Myocyte (in vitro differentiated cells): ENCODE measurements at regions not wholly inside any gene's neighbourhood (a gene's known extent, or its start where the extent isn't known, plus 50 kb on each side); places are given as distances from the start of the nearest gene placed in this dataset.

ENCODE experiments used
- DNase-seq: peaks from one replicate; pipeline ENCODE4 v3.0.0-alpha.2; 2012; ENCODE audit warnings: low read depth

DNA sequence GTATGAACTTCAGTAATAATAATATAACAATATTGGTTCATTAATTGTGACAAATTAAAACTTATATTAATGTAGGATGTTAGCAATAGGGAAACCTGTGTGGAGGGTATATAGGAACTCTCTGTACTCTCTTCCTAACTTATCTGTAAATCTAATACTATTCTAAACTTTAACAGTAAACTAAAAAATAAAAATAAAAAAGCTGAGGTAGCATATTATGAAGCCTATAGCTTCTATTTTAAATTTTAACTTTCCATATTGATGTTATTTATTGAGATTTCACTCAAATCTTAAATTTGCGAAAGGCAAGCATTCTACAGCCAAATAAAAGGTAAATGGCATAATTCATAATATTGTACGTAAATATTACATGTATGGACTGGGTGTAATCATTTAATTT, 326.4 kb downstream of the MEI4 start:
- no peak for DNase-seq

DNA sequence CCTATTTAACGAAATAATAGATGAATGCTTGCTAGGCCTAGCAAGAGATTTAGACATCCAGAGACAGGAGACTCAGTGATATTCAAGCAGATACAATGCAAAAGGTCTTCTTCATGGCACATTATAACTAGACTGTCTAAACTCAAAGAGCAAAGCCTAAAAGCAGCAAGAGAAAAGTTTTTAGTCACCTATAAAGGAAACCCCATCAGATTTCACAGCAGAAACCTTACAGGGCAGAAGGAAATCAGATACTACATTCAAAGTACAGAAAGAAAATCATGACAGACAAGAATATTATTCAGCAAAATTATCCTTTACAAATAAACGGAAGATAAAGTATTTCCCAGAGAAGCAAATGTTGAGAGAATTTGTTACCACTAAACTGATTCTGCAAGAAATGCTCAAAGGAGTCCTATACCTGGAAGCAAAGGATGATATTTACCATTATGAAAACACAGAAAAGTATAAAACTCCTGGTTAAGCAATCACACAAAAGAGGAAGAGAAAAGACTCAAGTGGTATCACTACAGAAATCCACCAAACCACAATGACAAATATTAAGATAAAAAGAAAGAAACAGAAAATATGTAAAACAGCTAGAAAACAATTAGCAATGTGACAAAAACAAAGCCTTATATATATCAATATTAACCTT, 333.7 kb downstream of the MEI4 start:
- DNase-seq = no peak

DNA sequence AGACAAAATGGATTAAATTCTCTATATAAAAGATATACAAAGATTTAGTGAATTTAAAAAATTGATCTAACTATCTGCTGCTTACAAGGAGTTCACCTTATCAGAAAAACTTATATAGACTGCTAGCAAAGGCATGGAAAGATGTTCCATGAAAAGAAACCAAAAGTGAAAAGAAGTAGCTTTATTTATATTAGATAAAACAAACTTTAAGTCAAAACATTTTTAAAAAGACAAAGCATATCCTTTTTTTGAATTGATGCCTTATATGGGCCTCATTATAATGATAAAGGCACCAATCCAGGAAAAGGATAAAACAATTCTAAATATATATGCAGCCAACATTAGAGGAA, 334.2 kb downstream of the MEI4 start:
- DNase-seq = no peak

DNA sequence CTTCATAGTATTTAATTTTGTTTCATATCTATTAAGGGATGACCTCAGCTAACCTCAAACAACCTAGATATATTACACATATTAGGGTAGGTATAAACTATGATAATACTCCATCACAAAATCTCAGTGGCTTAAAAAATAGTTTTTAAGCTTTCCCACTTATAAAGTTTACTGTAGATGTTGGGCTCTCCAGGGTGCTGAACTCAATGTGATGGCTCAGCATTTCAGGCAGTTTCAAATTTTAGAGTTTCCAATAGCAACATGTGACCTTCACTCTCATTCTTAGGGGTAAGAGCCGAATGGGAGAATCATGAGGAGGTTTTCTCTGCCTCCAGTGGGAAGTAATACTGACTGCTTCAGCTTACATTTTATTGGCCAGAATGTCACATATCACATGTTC, 357.3 kb downstream of the MEI4 start:
- no peak for DNase-seq

DNA sequence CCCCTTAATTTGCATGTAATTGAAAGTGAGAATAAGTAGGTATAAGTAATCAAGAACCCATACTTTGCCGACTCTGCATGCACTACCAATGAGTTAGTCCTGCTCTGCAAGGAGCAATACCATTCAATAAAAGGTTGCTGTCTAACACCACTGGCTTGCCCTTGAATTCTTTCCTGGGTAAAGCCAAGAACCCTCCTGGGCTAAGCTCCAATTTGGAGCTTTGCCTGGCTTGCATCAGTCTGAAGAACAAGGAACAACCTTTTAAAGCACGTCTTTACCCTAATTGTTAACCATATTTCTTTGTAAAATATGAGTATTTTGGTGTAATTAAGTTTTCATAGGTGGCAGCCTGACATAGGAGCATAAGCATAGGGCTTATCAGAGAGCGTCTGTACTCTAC, 367.7 kb downstream of the MEI4 start:
- no peak for DNase-seq

DNA sequence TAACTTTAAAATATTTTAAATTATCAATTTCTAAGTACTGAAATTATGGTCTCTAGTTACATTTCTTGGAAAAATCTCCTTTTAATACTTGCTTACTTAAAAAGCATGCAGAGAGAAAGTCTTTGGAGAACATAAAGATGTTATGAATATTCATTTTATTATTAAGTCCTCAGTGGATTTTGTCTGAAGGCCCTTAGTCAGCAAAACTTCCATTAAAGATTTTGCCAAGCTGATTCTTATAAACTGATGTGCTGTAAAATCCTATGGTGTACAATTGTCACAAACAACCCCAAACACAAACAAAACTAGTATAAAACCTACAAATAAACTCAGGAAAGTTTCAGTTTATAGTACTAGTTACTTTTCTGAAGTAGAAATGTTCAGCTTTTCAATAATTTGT, 372.7 kb downstream of the MEI4 start:
- no peak for DNase-seq

DNA sequence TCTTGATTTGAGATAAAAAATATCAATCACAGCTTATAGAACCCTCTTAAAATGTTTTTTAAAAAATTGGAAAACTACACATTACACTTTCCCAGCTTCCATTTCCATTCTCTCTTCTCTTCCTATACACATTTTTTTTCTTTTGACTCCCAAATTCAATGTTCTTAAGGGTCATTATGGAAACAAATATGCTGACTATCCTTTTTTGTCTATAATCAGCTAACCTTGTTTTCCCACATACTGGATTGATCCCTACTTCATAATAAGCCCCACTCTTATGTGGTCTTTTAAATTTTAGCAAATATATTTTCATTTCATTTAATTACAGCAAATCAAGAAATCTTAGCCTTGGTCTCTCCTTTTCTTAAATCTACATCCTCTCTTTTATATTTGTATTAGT, 378.4 kb downstream of the MEI4 start:
- no peak for DNase-seq

DNA sequence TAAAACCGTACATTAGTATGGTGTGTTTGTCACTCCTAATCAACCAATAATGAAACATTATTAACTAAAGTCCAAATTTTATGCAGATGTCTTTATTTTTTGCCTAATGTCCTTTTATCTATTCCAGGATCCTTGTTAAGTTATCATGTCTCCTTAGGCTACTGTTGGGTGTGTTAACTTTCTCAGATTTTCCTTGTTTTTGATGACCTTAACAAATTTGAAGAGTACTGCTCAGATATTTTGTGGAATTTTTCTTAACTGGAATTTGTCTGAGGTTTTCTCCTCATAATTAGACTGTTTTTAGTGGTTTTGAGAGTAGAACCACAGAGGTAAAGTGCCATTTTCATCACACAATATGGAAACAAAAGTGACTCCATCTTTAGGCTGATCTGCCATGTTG, 406.3 kb downstream of the MEI4 start:
- no peak for DNase-seq

DNA sequence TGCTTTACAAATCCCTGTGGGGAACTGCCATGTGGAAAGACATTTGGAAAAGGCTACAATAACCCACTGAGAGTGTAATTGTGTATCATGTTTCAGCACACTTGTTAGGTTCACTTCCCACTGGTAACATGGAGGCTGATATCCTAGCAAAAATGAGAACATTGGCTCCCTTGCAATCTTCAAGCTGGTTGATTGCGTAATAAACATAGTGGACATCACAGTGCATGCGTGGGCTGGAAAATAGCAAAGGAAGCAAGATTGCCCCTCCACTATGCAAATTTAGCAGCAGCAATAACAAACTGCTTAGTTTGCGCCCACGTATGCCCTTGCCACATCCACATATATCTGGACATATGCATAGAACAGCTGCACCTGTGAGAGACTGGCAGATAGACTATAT, 410.2 kb downstream of the MEI4 start:
- peak; percentile 20 for DNase-seq

DNA sequence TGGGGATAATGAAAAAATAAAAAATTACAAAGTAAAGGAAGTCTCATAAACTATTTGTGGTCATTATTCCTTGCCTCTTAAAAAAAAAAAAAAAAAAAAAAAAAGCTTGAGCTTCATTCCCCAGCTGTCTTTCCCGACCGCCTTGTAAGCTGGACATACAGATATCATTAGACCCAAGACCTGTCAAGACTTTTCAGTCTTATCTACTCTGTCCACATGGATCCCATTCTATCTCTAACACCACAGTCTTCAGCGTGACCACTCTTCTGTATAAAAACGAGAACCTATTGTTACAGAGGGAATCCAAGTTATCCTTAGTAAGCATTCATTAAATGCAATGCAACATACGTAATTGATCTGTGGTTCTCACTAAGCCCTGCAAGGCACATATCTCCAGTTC, 423.5 kb downstream of the MEI4 start:
- DNase-seq = no peak

DNA sequence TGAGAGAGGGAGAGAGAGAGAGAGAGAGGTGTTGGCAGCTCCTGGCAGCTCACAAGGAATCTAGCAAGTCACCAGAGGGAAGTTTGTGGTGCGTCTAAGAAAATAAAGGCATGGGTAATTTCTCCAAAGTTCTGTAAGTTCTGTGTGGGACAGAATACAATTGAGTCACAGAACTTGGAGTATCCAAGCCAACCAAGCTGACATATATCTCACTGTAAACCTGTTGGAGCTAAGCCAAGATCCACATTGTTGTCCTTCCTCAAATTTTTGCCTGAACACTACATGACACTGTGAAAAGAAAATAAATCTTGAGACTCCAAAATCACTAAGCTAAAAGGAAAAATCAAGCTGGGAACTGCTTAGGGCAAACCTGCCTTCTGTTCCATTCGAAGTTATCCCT, 436.7 kb downstream of the MEI4 start:
- DNase-seq = no peak

DNA sequence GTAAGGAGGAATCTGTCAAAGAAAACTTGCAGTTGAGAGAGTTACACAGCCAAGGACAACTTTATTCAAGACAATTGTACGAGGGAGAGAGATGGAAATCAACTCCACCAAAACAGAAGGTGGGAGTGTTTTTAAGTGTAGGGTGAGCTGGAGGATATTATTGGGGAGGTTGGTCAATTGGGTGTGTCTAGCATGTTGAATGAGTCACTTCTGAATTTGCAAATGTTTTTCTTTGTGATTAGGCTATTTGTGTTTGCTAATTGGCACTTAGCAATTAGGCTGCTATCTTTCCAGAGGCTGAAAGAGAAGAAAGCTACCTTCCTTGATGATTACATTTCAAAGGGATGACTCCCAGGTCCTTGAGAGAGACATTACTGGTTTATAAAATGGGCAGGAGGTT, 441.1 kb downstream of the MEI4 start:
- DNase-seq = no peak

DNA sequence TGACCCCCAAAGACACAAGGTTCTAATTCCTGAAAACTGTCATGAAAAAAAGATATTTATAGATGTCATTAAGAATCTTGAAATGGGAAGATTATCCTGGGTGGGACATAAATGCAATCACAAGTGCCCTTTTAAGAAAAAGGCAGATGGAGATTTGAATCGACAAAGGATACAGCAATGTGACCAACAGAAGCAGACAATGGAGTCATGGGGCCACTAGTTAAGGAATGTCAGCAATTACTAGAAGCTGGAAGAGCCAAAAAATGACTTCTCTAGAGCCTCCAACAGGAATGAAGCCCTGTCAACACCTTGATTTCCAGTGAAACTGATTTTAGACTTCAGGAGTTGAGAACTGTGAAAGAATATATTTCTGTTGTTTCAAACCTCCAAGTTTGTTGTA, 448.5 kb downstream of the MEI4 start:
- DNase-seq = no peak

DNA sequence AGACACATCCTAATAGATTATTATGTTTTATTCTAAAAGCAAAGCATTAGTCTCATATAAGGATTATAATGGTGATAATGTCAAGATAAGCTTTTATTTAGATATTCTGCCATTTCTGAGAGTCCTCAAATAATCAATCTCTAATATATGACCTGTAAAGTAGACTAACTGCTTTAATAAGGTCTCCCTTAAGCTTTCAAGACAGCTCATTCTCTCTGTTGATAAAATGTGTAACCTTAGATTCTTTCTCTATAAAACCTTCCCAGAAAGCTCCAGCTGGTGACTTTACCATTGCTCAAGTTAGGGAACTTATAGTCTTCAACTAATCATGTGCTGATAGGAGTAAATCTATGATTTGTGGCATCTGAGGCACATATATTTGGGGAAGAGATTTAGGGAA, 457.8 kb downstream of the MEI4 start:
- no peak for DNase-seq

DNA sequence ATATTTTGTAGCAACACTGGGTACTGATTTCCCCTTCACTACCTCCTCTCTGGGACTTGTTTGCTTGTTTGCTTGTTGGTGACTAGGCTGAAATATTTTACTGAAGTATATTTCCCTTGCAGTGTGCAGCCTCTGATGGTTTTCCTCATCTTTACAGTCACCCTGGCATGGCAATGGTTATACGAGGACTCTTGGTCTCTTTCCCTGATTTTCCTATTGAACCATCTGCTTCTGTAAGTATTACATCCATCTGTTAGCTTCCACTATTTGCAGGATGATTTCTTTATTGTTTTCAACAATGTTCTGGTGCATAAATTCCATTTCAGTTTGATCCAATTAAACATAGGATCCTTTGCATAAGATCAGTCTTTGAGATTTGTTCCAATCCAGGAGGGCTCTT, 465.1 kb downstream of the MEI4 start:
- no peak for DNase-seq

DNA sequence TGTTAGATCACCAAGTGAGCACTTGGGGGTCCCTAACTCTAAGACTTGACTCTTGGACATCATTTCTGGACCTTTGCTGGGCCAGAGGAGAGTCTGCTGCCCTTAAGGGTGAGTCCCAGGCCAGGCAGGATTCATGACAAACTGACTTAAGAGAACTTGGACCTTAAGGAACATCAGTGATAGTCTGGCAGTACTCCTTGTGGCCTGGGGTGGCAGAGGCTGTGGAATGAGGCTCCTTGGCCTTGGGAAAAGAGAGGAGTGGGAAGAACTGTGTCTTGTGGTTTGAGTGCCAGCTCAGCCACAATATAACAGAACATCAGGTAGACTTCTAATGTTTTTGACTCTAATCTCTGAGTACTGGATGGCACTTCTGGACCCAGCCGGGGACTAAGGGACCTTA, 478.7 kb downstream of the MEI4 start:
- DNase-seq = no peak

DNA sequence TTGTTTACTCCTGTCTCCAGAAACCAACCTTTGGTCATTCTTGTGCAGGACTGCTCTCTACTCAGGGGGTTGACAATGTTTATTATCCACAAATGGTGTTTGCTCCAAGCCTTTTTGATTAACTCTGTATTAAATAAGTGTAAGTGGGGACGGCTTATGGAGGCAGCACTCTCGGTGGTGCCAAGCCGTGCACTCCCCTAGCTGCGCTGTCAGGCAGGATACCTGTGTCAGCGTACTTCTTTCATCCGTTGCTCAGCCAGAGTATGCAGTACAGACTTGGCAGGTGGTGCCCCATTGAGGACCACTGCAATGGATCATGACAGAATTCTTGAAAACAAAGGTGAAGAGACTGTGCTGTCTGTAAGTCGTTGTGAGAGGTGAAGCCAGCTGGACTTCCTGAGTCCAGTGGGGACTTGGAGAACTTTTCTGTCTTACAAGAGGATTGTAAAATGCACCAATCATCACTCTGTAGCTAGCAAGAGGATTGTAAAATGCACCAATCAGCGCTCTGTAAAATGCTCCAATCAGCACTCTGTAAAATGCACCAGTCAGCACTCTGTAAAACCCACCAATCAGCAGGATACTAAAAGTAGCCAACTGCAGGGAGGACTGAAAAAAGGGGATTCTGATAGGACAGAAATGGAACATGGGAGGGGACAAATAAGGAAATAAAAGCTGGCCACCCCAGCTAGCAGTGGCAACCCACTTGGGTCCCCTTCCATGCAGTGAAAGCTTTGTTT, 480.0 kb downstream of the MEI4 start:
- no peak for DNase-seq

DNA sequence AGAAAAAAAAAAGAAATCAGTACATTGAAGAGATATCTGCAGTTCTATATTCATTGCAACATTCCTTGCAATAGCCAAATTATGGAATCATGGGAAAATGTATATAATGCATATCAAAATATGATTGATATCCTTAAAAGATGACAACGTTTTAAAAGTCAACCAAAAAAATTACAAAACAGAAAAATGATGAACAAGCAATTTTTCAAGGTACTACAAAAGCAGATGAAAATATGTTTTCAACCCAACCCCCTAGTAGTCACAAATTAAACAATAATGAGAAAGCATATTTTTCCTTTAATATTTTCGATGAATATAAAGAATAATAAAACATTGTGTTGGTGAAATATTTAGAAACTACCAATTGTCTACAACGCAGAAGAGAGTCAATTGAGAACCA, 497.6 kb downstream of the MEI4 start:
- no peak for DNase-seq

DNA sequence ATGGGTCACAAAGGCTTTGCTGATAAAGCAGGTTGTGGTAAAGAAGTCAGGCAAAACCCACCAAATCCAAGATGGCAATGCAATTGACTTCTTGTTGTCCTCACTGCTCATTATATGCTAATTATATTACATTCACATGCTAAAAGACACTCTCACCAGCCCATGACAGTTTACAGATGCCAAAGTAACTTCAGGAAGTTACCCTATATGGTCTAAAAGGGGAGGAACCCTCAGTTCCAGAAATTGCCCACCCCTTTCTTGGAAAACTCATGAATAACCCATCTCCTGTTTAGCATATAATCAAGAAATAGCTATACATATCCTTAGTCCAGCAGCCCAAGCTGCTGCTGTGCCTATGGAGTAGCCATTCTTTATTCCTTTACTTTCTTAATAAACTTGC, 501.1 kb downstream of the MEI4 start:
- DNase-seq = no peak

DNA sequence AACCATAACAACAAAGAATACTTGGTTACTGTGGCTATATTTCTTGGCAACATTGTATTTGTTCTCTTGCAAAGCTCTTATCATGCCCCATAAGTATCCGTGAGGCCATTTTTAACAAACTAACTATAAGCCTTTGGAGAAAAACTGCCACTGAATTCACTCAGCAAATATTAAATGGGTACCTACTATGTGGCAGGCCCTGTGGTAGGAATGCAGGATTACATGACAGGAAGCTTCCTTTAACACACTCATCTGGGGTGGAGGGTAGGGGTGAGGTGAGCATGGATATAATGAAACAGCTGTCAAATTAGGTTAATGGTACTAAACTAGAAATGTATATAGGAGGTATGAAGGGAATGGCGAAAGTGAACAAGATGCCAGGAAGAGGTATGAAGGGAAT, 504.8 kb downstream of the MEI4 start:
- no peak for DNase-seq

DNA sequence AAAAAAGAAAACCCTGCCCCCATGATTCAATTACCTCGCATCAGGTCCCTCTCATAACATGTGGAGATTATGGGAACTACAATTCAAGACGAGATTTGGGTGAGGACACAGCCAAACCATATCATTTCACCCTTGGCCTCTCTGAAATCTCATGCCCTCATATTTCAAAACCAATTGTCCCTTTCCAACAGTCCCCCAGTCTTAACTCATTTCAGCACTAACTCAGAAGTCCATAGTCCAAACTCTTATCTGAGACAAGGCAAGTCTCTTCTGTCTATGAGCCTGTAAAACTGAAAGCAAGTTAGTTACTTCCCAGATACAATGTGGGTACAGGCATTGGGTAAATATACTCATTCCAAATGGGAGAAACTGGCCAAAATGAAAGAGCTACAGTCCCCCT, 536.1 kb downstream of the MEI4 start:
- no peak for DNase-seq

DNA sequence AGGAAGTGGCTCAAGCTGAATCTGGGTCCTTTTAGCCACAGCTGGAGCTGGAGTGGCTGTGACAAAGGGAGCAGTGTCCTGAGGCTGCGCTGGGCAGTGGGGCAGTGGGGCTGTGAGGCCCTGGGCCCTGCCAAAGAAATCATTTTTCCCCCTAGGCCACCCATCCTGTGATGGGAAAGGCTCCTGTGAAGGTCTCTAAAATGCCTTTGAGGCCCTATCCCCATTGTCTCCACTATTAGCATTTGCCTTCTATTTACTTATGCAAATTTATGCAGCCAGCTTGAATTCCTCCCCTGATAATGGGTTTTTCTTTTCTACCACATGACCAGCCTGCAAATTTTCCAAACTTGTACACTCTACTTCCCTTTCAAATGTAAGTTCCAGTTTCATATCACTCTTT, 539.2 kb downstream of the MEI4 start:
- DNase-seq = no peak

DNA sequence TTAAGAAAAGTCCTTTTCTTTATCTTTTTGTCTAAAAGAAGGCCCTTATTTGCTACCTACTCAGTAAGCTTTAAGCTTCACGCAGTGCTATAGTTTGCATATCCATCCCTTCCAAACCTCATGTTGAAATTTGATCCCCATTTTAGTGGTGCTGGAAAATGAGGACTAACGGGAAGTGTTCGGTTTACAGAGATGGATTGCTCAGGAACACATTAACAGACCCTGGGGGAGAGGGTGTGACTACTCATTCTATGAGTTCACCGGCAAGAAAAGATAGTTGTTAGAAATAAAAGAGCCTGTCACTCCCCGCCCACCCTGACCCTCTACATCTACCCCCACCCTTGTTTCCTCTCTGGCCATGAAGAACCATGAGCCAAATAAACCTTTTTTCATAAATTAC, 546.2 kb downstream of the MEI4 start:
- DNase-seq = peak; percentile 7

DNA sequence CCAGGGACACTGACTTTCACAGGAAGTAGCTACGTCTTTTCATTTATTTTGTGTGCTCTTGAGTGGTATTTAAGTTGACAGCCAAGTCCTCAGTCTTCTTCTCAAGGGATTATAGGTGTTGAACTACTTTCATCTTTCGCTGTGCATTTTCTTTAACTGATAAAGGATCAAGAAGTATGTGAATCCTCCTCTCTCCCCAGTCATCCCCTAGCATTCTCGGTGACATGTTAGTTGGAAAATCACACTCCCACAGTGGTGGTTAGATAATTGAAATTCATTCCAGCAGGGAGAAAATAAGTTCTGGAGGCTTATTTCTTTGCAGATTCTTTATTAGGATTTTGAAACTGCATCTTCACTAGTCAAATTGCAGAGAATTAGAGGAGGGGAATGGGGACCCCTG, 569.4 kb downstream of the MEI4 start:
- no peak for DNase-seq
